ENCODE measurements at regions not wholly inside any gene's neighbourhood (a gene's known extent, or its start where the extent isn't known, plus 50 kb on each side); places are given as distances from the start of the nearest gene placed in this dataset.
A peak's percentile ranks its signal among the peaks of the same experiment; 100 is the strongest.

DNA sequence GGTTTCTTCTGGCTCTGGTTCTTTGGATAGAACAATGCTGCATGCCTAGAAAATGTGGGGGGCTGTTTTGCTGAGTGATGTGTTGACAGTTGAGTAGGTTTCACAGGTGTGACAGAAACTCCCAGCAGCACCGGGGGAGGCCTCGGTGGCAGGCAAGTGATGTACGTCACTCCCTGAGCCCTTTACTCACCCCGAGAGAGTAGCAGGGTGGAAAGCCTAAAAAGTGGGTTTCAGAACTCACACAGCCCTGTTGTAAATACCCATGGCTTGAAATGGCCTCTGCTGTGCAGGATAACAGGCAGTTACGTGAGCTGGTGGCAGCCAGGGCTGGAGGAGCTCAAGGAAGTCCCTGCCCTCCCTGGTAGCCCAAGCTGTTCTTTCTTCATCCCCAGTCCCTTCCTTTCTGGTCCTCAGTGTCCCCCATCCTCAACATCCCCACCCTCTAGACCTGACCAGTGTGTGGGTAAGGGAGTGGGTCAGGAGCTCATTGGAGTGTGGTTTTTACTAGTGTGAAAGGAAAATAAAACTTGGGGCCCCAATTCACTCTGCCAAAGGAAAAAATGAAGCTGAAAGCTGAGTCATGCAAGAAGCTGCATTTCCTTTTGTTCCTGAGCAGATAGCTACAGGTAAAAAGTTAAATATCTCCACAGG is 258.1 kb downstream of the STK31 start:
- H3K9ac ChIP-seq (ENCODE audit: low read length) = peak overlapping the region; percentile 9
- DNase-seq = no peak
- H3K27me3 ChIP-seq (ENCODE audit: insufficient read depth, low read length) = no peaks in the 10 kb centered on the region
- H3K4me3 ChIP-seq (ENCODE audit: low read depth, low read length) = no peak overlapping the region
- peaks cover 2% of the 10 kb centered on the region for H3K9me3 ChIP-seq (ENCODE audit: insufficient read depth, low read depth, low read length)
- H3K79me2 ChIP-seq (ENCODE audit: control insufficient read depth, insufficient read depth, low read length, poor library complexity) = no peaks in the 10 kb centered on the region
- no peak overlapping the region for H3K14ac ChIP-seq (ENCODE audit: low read length)
- H2BK120ac ChIP-seq (ENCODE audit: insufficient read depth, low read length, poor library complexity) = no peak overlapping the region
- H3K27ac ChIP-seq (ENCODE audit: low read depth, low read length) = no peak overlapping the region
- no peaks in the 10 kb centered on the region for H3K79me1 ChIP-seq (ENCODE audit: low read length)
- H3K4ac ChIP-seq (ENCODE audit: low read depth, low read length) = no peak overlapping the region
- no peak overlapping the region for H3K18ac ChIP-seq (ENCODE audit: low read length)
- H3K4me2 ChIP-seq (ENCODE audit: low read length) = no peak overlapping the region
- no CpG with 5 or more reads among the region's 5 CpGs for WGBS (ENCODE audit: extremely low coverage, insufficient coverage, insufficient read length)
- no peak overlapping the region for H2AFZ ChIP-seq (ENCODE audit: insufficient read depth, low read length, poor library complexity)
- no peak overlapping the region for H4K8ac ChIP-seq (ENCODE audit: low read depth, low read length)
- H2BK12ac ChIP-seq (ENCODE audit: low read length) = no peak overlapping the region
- H3K4me1 ChIP-seq (ENCODE audit: control insufficient read depth in 1 of 2, insufficient read depth in 2 of 2, low read length in 2 of 2) = peaks cover 5 to 7% of the 10 kb centered on the region in 2 experiments
- H3K23ac ChIP-seq (ENCODE audit: low read length) = no peak overlapping the region
- no peak overlapping the region for H4K12ac ChIP-seq (ENCODE audit: low read depth, low read length)
- no peaks in the 10 kb centered on the region for H3K36me3 ChIP-seq (ENCODE audit: control insufficient read depth in 1 of 2, insufficient read depth in 2 of 2, low read length in 2 of 2)
- no peak overlapping the region for H4K91ac ChIP-seq (ENCODE audit: low read depth, low read length)
- no peak overlapping the region for H2AK5ac ChIP-seq (ENCODE audit: low read length)
- no peak overlapping the region for H2BK5ac ChIP-seq (ENCODE audit: low read depth, low read length, poor library complexity)

DNA sequence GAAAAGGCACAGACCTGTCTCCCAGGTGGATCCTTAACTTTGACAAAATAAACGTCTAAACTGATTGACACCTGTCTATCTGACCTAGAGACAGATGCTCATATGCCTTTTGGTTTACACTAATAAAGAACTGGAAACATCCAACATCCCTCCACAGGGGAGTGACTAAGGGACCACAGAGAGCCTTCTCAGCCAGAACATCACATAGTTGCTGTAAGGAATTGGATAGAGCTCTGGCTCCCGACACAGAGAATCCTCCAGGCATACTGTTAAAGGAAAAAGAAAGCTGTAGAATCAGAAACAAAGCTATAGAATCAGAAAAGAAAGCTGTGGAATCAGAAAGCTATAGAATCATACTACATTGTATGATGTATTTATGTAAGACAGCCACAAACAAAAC is 258.8 kb downstream of the STK31 start:
- H2BK5ac ChIP-seq (ENCODE audit: low read depth, low read length, poor library complexity) = no peak overlapping the region
- H3K23ac ChIP-seq (ENCODE audit: low read length) = no peak overlapping the region
- H3K9ac ChIP-seq (ENCODE audit: low read length) = no peak overlapping the region
- H3K4me3 ChIP-seq (ENCODE audit: low read depth, low read length) = no peak overlapping the region
- H3K18ac ChIP-seq (ENCODE audit: low read length) = no peak overlapping the region
- H3K36me3 ChIP-seq (ENCODE audit: control insufficient read depth in 1 of 2, insufficient read depth in 2 of 2, low read length in 2 of 2) = no peaks in the 10 kb centered on the region
- H3K27me3 ChIP-seq (ENCODE audit: insufficient read depth, low read length) = no peaks in the 10 kb centered on the region
- no peak overlapping the region for H2BK120ac ChIP-seq (ENCODE audit: insufficient read depth, low read length, poor library complexity)
- H4K8ac ChIP-seq (ENCODE audit: low read depth, low read length) = no peak overlapping the region
- no peaks in the 10 kb centered on the region for H3K79me2 ChIP-seq (ENCODE audit: control insufficient read depth, insufficient read depth, low read length, poor library complexity)
- no peak overlapping the region for H4K12ac ChIP-seq (ENCODE audit: low read depth, low read length)
- H3K79me1 ChIP-seq (ENCODE audit: low read length) = no peaks in the 10 kb centered on the region
- no peak overlapping the region for H4K91ac ChIP-seq (ENCODE audit: low read depth, low read length)
- no peak overlapping the region for H2AFZ ChIP-seq (ENCODE audit: insufficient read depth, low read length, poor library complexity)
- H3K4me1 ChIP-seq (ENCODE audit: control insufficient read depth in 1 of 2, insufficient read depth in 2 of 2, low read length in 2 of 2) = peaks cover 5 to 7% of the 10 kb centered on the region in 2 experiments
- no peak overlapping the region for H3K4me2 ChIP-seq (ENCODE audit: low read length)
- DNase-seq = no peak
- no CpG with 5 or more reads among the region's 2 CpGs for WGBS (ENCODE audit: extremely low coverage, insufficient coverage, insufficient read length)
- no peak overlapping the region for H3K14ac ChIP-seq (ENCODE audit: low read length)
- no peak overlapping the region for H2BK12ac ChIP-seq (ENCODE audit: low read length)
- no peak overlapping the region for H3K27ac ChIP-seq (ENCODE audit: low read depth, low read length)
- no peak overlapping the region for H2AK5ac ChIP-seq (ENCODE audit: low read length)
- no peak overlapping the region for H3K4ac ChIP-seq (ENCODE audit: low read depth, low read length)
- H3K9me3 ChIP-seq (ENCODE audit: insufficient read depth, low read depth, low read length) = peaks cover 2% of the 10 kb centered on the region

GRCh38 chr7:23969443-23969842 is 259.4 kb downstream of the STK31 start:
- H3K4me1 ChIP-seq (ENCODE audit: control insufficient read depth in 1 of 2, insufficient read depth in 2 of 2, low read length in 2 of 2) = peaks cover 5 to 7% of the 10 kb centered on the region in 2 experiments
- no peak overlapping the region for H2BK5ac ChIP-seq (ENCODE audit: low read depth, low read length, poor library complexity)
- no peak overlapping the region for H2AK5ac ChIP-seq (ENCODE audit: low read length)
- H3K14ac ChIP-seq (ENCODE audit: low read length) = no peak overlapping the region
- H3K27me3 ChIP-seq (ENCODE audit: insufficient read depth, low read length) = no peaks in the 10 kb centered on the region
- H3K23ac ChIP-seq (ENCODE audit: low read length) = no peak overlapping the region
- H3K9ac ChIP-seq (ENCODE audit: low read length) = no peak overlapping the region
- H2AFZ ChIP-seq (ENCODE audit: insufficient read depth, low read length, poor library complexity) = no peak overlapping the region
- no CpG with 5 or more reads among the region's 3 CpGs for WGBS (ENCODE audit: extremely low coverage, insufficient coverage, insufficient read length)
- H3K4me2 ChIP-seq (ENCODE audit: low read length) = no peak overlapping the region
- DNase-seq = no peak
- no peak overlapping the region for H4K12ac ChIP-seq (ENCODE audit: low read depth, low read length)
- no peak overlapping the region for H3K18ac ChIP-seq (ENCODE audit: low read length)
- H3K27ac ChIP-seq (ENCODE audit: low read depth, low read length) = no peak overlapping the region
- no peaks in the 10 kb centered on the region for H3K36me3 ChIP-seq (ENCODE audit: control insufficient read depth in 1 of 2, insufficient read depth in 2 of 2, low read length in 2 of 2)
- H3K79me1 ChIP-seq (ENCODE audit: low read length) = no peaks in the 10 kb centered on the region
- H3K4ac ChIP-seq (ENCODE audit: low read depth, low read length) = no peak overlapping the region
- H3K79me2 ChIP-seq (ENCODE audit: control insufficient read depth, insufficient read depth, low read length, poor library complexity) = no peaks in the 10 kb centered on the region
- H4K91ac ChIP-seq (ENCODE audit: low read depth, low read length) = no peak overlapping the region
- H2BK120ac ChIP-seq (ENCODE audit: insufficient read depth, low read length, poor library complexity) = no peak overlapping the region
- H3K9me3 ChIP-seq (ENCODE audit: insufficient read depth, low read depth, low read length) = peaks cover 2% of the 10 kb centered on the region
- H4K8ac ChIP-seq (ENCODE audit: low read depth, low read length) = no peak overlapping the region
- H3K4me3 ChIP-seq (ENCODE audit: low read depth, low read length) = no peak overlapping the region
- no peak overlapping the region for H2BK12ac ChIP-seq (ENCODE audit: low read length)

DNA sequence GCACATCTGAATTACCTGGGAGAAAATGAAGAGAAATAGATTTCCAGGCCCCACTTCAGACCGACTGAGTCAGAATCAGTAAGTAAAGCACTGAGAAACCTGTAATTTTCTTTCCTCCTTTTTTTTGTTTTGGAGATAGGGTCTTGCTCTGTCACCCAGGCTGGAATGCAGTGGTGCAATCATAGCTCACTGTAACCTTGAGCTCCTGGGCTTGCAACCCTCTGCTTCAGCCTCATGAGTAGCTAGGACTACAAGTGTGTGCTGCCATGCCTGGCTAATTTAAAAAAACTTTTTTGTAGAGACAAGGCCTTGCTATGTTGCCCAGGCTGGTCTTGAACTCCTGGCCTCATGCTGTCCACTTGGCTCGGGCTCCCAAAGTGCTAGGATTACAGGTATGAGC is 260.2 kb downstream of the STK31 start:
- Histone ChIP-seq H3K79me2 (ENCODE audit: control insufficient read depth, insufficient read depth, low read length, poor library complexity) (no peaks in the 10 kb centered on the region), H4K12ac (ENCODE audit: low read depth, low read length) (no peak overlapping the region), H3K18ac (ENCODE audit: low read length) (no peak overlapping the region), H3K4me3 (ENCODE audit: low read depth, low read length) (no peak overlapping the region), H3K4me2 (ENCODE audit: low read length) (no peak overlapping the region), H3K27me3 (ENCODE audit: insufficient read depth, low read length) (no peaks in the 10 kb centered on the region), H2AFZ (ENCODE audit: insufficient read depth, low read length, poor library complexity) (no peak overlapping the region), H2BK120ac (ENCODE audit: insufficient read depth, low read length, poor library complexity) (no peak overlapping the region), H3K27ac (ENCODE audit: low read depth, low read length) (no peak overlapping the region), H3K36me3 (ENCODE audit: control insufficient read depth in 1 of 2, insufficient read depth in 2 of 2, low read length in 2 of 2) (no peaks in the 10 kb centered on the region), H2BK5ac (ENCODE audit: low read depth, low read length, poor library complexity) (no peak overlapping the region), H3K9ac (ENCODE audit: low read length) (no peak overlapping the region), H3K14ac (ENCODE audit: low read length) (no peak overlapping the region), H3K23ac (ENCODE audit: low read length) (no peak overlapping the region), H2BK12ac (ENCODE audit: low read length) (no peak overlapping the region), H4K8ac (ENCODE audit: low read depth, low read length) (no peak overlapping the region), H3K9me3 (ENCODE audit: insufficient read depth, low read depth, low read length) (peaks cover 2% of the 10 kb centered on the region), H4K91ac (ENCODE audit: low read depth, low read length) (no peak overlapping the region), H2AK5ac (ENCODE audit: low read length) (no peak overlapping the region), H3K4me1 (ENCODE audit: control insufficient read depth in 1 of 2, insufficient read depth in 2 of 2, low read length in 2 of 2) (peaks cover 5 to 7% of the 10 kb centered on the region in 2 experiments), H3K79me1 (ENCODE audit: low read length) (no peaks in the 10 kb centered on the region), H3K4ac (ENCODE audit: low read depth, low read length) (no peak overlapping the region)
- peak in 1 of 2 donors; percentile 2 for DNase-seq
- no CpG with 5 or more reads among the region's 2 CpGs for WGBS (ENCODE audit: extremely low coverage, insufficient coverage, insufficient read length)
